ENCODE measurements at regions not wholly inside any gene's neighbourhood (a gene's known extent, or its start where the extent isn't known, plus 50 kb on each side); places are given as distances from the start of the nearest gene placed in this dataset.
"Not testable (repeated sequence)": the region's sequence is repeated elsewhere in the genome, so short reads cannot be mapped to it uniquely, and the experiment has no call there.

GRCh38 chr3:76527773-76528172 is 512.1 kb upstream of the ROBO2 start:
- Histone ChIP-seq H3K4me3 (no peak overlapping the region), H3K27ac (no peak overlapping the region), H3K9me3 (no peaks in the 10 kb centered on the region), H3K4me1 (ENCODE audit: insufficient read depth) (no peaks in the 10 kb centered on the region), H3K27me3 (no peaks in the 10 kb centered on the region), H3K36me3 (no peaks in the 10 kb centered on the region)
- intact Hi-C loops (cut with DNase I) = no loop called here
- no peak for DNase-seq
- no peak for TF ChIP-seq POLR2A (IDR thresholded peaks at IDR 0.05)
- no peak for TF ChIP-seq EP300 (IDR thresholded peaks at IDR 0.05)
- TF ChIP-seq, protein P1, sequence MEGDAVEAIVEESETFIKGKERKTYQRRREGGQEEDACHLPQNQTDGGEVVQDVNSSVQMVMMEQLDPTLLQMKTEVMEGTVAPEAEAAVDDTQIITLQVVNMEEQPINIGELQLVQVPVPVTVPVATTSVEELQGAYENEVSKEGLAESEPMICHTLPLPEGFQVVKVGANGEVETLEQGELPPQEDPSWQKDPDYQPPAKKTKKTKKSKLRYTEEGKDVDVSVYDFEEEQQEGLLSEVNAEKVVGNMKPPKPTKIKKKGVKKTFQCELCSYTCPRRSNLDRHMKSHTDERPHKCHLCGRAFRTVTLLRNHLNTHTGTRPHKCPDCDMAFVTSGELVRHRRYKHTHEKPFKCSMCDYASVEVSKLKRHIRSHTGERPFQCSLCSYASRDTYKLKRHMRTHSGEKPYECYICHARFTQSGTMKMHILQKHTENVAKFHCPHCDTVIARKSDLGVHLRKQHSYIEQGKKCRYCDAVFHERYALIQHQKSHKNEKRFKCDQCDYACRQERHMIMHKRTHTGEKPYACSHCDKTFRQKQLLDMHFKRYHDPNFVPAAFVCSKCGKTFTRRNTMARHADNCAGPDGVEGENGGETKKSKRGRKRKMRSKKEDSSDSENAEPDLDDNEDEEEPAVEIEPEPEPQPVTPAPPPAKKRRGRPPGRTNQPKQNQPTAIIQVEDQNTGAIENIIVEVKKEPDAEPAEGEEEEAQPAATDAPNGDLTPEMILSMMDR (IDR thresholded peaks at IDR 0.05) = no peak

- Histone ChIP-seq H3K9me3 (no peaks in the 10 kb centered on the region), H3K36me3 (no peaks in the 10 kb centered on the region), H3K27me3 (no peaks in the 10 kb centered on the region), H3K27ac (no peak overlapping the region), H3K4me1 (ENCODE audit: insufficient read depth) (no peaks in the 10 kb centered on the region), H3K4me3 (no peak overlapping the region)
- WGBS, 3 donors = 51 to 65% (median 64%) methylated on average over 2 of the region's 2 CpGs
- TF ChIP-seq EP300 (IDR thresholded peaks at IDR 0.05) (no peak), POLR2A (IDR thresholded peaks at IDR 0.05) (no peak)
- TF ChIP-seq, protein P1 (IDR thresholded peaks at IDR 0.05) = no peak
- intact Hi-C loops (cut with DNase I) = no loop called here
- no peak for DNase-seq
These were observed 507.6 kb upstream of the ROBO2 start for GRCh38 chr3:76532158-76532822.

GRCh38 chr3:76533710-76534109 is 506.2 kb upstream of the ROBO2 start:
- H3K27me3 ChIP-seq; H3K27ac ChIP-seq; DNase-seq; H3K9me3 ChIP-seq; H3K4me1 ChIP-seq (ENCODE audit: insufficient read depth); H3K36me3 ChIP-seq; intact Hi-C loops (cut with DNase I); H3K4me3 ChIP-seq: not testable (repeated sequence)
- 48 to 63% (median 48%) methylated on average over 4 of the region's 4 CpGs for WGBS, 3 donors

GRCh38 chr3:76537857-76538256 is 502.0 kb upstream of the ROBO2 start:
- WGBS, 3 donors = 77 to 89% (median 86%) methylated on average over 3 of the region's 3 CpGs
- intact Hi-C loops (cut with DNase I) = not testable (repeated sequence)

GRCh38 chr3:76547674-76548073 is 492.2 kb upstream of the ROBO2 start:
- no peaks in the 10 kb centered on the region for H3K27me3 ChIP-seq
- no peak for DNase-seq
- no peaks in the 10 kb centered on the region for H3K4me1 ChIP-seq (ENCODE audit: insufficient read depth)
- H3K9me3 ChIP-seq = no peaks in the 10 kb centered on the region
- intact Hi-C loops (cut with DNase I) = no loop called here
- H3K4me3 ChIP-seq = no peak overlapping the region
- TF ChIP-seq EP300 (IDR thresholded peaks at IDR 0.05) = no peak
- TF ChIP-seq POLR2A (IDR thresholded peaks at IDR 0.05) = no peak
- TF ChIP-seq, protein P1 (IDR thresholded peaks at IDR 0.05) = no peak
- no peak overlapping the region for H3K27ac ChIP-seq
- no peaks in the 10 kb centered on the region for H3K36me3 ChIP-seq
- WGBS, 3 donors = 68 to 77% (median 69%) methylated on average over 2 of the region's 2 CpGs

More at GRCh38 chr3:76537857-76538256, 502.0 kb upstream of the ROBO2 start:
- H3K27ac ChIP-seq; H3K4me1 ChIP-seq (ENCODE audit: insufficient read depth); H3K4me3 ChIP-seq; DNase-seq; H3K9me3 ChIP-seq; H3K27me3 ChIP-seq; H3K36me3 ChIP-seq: not testable (repeated sequence)

Data from ovary (tissue), 7 donors.